Esophagus squamous epithelium (tissue), 4 donors: ENCODE measurements at regions not wholly inside any gene's neighbourhood (a gene's known extent, or its start where the extent isn't known, plus 50 kb on each side); places are given as distances from the start of the nearest gene placed in this dataset.

Source experiments
- POLR2A ChIP-seq, 4 donors: fragments of 450-650 bp; IDR thresholded peaks; one replicate each; pipeline ENCODE4 v1.6.1; 2017; ENCODE audit warnings: antibody characterized with exemption in 4 of 4, mild to moderate bottlenecking in 4 of 4, moderate library complexity in 3 of 4
- TF ChIP-seq, protein P1 (sequence below), 6 experiments: fragments of 450-650 bp in 4 of 6; fragments of 200-600 bp in 2 of 6; sonication (generic) in 2 of 6; IDR thresholded peaks; one replicate each; pipeline ENCODE4 v1.5.1; 2016 to 2019; ENCODE audit warnings: antibody characterized with exemption in 6 of 6, mild to moderate bottlenecking in 4 of 6, moderate library complexity in 4 of 6

DNA sequence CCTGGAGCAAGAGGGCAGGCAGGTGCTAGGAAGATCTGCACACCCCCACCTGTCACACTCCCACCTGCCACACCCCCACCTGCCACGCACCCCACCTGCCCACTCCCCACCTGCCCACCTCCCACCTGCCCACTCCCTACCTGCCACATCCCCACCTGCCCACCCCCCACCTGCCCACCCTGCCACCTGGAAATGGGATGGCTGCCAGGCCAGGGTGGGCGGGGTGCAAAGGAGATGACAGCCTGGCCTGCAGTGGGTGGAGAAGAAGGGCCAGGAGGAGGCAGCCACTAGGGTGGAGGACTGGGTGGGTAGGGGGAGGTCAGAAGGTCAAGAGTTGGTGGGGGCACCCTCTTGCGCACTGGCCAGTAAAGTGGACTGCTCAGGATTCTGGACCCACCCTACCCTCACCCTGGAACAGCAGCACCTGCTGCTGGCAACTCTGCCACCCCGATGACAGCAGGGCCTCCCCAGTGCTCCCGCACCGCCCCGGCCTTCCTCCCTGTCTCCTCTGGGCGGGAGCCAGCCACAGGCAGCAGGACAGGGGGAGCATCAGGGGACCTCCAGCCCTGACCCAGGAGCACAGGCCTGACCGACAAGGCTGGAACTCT lies 66.8 kb upstream of the NKX1-1 start:
- TF ChIP-seq, protein P1, sequence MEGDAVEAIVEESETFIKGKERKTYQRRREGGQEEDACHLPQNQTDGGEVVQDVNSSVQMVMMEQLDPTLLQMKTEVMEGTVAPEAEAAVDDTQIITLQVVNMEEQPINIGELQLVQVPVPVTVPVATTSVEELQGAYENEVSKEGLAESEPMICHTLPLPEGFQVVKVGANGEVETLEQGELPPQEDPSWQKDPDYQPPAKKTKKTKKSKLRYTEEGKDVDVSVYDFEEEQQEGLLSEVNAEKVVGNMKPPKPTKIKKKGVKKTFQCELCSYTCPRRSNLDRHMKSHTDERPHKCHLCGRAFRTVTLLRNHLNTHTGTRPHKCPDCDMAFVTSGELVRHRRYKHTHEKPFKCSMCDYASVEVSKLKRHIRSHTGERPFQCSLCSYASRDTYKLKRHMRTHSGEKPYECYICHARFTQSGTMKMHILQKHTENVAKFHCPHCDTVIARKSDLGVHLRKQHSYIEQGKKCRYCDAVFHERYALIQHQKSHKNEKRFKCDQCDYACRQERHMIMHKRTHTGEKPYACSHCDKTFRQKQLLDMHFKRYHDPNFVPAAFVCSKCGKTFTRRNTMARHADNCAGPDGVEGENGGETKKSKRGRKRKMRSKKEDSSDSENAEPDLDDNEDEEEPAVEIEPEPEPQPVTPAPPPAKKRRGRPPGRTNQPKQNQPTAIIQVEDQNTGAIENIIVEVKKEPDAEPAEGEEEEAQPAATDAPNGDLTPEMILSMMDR (IDR thresholded peaks at IDR 0.05), result no peak
- no peak for TF ChIP-seq POLR2A (IDR thresholded peaks at IDR 0.05)
